Endodermal cell (in vitro differentiated cells): ENCODE measurements at regions not wholly inside any gene's neighbourhood (a gene's known extent, or its start where the extent isn't known, plus 50 kb on each side); places are given as distances from the start of the nearest gene placed in this dataset.

Experiments
- DNase-seq: peaks from one replicate; pipeline ENCODE4 v3.0.0-alpha.2; 2017
- H3K27ac ChIP-seq: 2 replicates; pipeline ENCODE4 v1.5.1; 2013; ENCODE audit warnings: mild to moderate bottlenecking, low read depth, low read length, moderate library complexity
- H3K27me3 ChIP-seq: 2 replicates; pipeline ENCODE4 v1.6.1; 2013; ENCODE audit warnings: mild to moderate bottlenecking, low read length, moderate library complexity; ENCODE audit not compliant: insufficient read depth, control insufficient read depth, poor library complexity, severe bottlenecking
- H3K36me3 ChIP-seq: 2 replicates; pipeline ENCODE4 v1.7.0; 2013; ENCODE audit warnings: mild to moderate bottlenecking, low read length, moderate library complexity; ENCODE audit not compliant: control insufficient read depth, insufficient read depth
- H3K4me1 ChIP-seq: one replicate; pipeline ENCODE4 v1.7.0; 2013; ENCODE audit warnings: low read length; ENCODE audit not compliant: control insufficient read depth, insufficient read depth
- H3K4me3 ChIP-seq: 2 replicates; pipeline ENCODE4 v1.5.1; 2013; ENCODE audit warnings: mild to moderate bottlenecking, low read length, moderate library complexity
- H3K9ac ChIP-seq: 2 replicates; pipeline ENCODE4 v1.6.1; 2013; ENCODE audit warnings: mild to moderate bottlenecking, low read length, moderate library complexity; ENCODE audit not compliant: poor library complexity, severe bottlenecking; ENCODE audit errors: extremely low read depth
- H3K9me3 ChIP-seq: 2 replicates; pipeline ENCODE4 v1.6.1; 2013; ENCODE audit warnings: mild to moderate bottlenecking, low read length, moderate library complexity; ENCODE audit not compliant: control insufficient read depth
- H3K27ac Mint-ChIP-seq: 2 replicates; pipeline ENCODE4 v1.8.0; 2020; ENCODE audit warnings: mixed read lengths
- H3K27me3 Mint-ChIP-seq: 2 replicates; pipeline ENCODE4 v1.8.0; 2021; ENCODE audit warnings: mild to moderate bottlenecking, mixed read lengths; ENCODE audit not compliant: insufficient read depth
- H3K36me3 Mint-ChIP-seq: 2 replicates; pipeline ENCODE4 v1.8.0; 2020; ENCODE audit warnings: low read depth, mixed read lengths
- H3K4me1 Mint-ChIP-seq: 2 replicates; pipeline ENCODE4 v1.8.0; 2020; ENCODE audit warnings: mixed read lengths
- H3K4me3 Mint-ChIP-seq: 2 replicates; pipeline ENCODE4 v1.8.0; 2020; ENCODE audit warnings: mild to moderate bottlenecking, moderate library complexity, mixed read lengths
- H3K9me3 Mint-ChIP-seq: 2 replicates; pipeline ENCODE4 v1.8.0; 2020; ENCODE audit warnings: mild to moderate bottlenecking, mixed read lengths
- WGBS, 2 experiments: methylation state at CpG; one replicate each; pipeline versions ENCODE4 v1.1.5 to v1.1.7; 2013; ENCODE audit warnings: missing lambda C conversion rate in 2 of 2, mixed read lengths in 1 of 2; ENCODE audit not compliant: insufficient coverage in 1 of 2, insufficient read length in 1 of 2; 5-methylcytosine and 5-hydroxymethylcytosine counted together
- TF ChIP-seq, protein P1 (sequence below): fragments of 200-600 bp; sonication (generic); conservative IDR thresholded peaks from 2 replicates; pipeline ENCODE4 v1.5.0; 2021; ENCODE audit warnings: antibody characterized with exemption, mild to moderate bottlenecking

GRCh38 chr3:95456835-95457234, 1357.6 kb upstream of the EPHA6 start:
- no peaks in the 10 kb centered on the region for H3K9me3 Mint-ChIP-seq

GRCh38 chr3:95459706-95460105, 1354.7 kb upstream of the EPHA6 start:
- TF ChIP-seq, protein P1, sequence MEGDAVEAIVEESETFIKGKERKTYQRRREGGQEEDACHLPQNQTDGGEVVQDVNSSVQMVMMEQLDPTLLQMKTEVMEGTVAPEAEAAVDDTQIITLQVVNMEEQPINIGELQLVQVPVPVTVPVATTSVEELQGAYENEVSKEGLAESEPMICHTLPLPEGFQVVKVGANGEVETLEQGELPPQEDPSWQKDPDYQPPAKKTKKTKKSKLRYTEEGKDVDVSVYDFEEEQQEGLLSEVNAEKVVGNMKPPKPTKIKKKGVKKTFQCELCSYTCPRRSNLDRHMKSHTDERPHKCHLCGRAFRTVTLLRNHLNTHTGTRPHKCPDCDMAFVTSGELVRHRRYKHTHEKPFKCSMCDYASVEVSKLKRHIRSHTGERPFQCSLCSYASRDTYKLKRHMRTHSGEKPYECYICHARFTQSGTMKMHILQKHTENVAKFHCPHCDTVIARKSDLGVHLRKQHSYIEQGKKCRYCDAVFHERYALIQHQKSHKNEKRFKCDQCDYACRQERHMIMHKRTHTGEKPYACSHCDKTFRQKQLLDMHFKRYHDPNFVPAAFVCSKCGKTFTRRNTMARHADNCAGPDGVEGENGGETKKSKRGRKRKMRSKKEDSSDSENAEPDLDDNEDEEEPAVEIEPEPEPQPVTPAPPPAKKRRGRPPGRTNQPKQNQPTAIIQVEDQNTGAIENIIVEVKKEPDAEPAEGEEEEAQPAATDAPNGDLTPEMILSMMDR = no peak
- no peaks in the 10 kb centered on the region for H3K9me3 Mint-ChIP-seq
- WGBS, 2 experiments = 88 to 90% methylated on average over 2 to 3 of the region's 3 CpGs
- no peaks in the 10 kb centered on the region for H3K27me3 Mint-ChIP-seq
- DNase-seq = no peak
- no peaks in the 10 kb centered on the region for H3K36me3 ChIP-seq
- H3K27me3 ChIP-seq = no peaks in the 10 kb centered on the region
- H3K27ac Mint-ChIP-seq = no peak overlapping the region
- no peaks in the 10 kb centered on the region for H3K36me3 Mint-ChIP-seq
- peaks cover 2% of the 10 kb centered on the region for H3K9me3 ChIP-seq
- H3K4me3 ChIP-seq = no peak overlapping the region
- H3K27ac ChIP-seq = no peak overlapping the region
- no peak overlapping the region for H3K4me3 Mint-ChIP-seq
- H3K9ac ChIP-seq = no peak overlapping the region
- H3K4me1 Mint-ChIP-seq = peaks cover 6% of the 10 kb centered on the region
- peaks cover 4% of the 10 kb centered on the region for H3K4me1 ChIP-seq

More at GRCh38 chr3:95456835-95457234, 1357.6 kb upstream of the EPHA6 start:
- no peaks in the 10 kb centered on the region for H3K27me3 Mint-ChIP-seq
- TF ChIP-seq, protein P1 = no peak
- Histone ChIP-seq H3K4me3 (no peak overlapping the region), H3K4me1 (no peaks in the 10 kb centered on the region), H3K9ac (no peak overlapping the region), H3K27me3 (no peaks in the 10 kb centered on the region), H3K36me3 (no peaks in the 10 kb centered on the region), H3K27ac (no peak overlapping the region), H3K9me3 (no peaks in the 10 kb centered on the region)
- no peak overlapping the region for H3K4me3 Mint-ChIP-seq
- no peak overlapping the region for H3K27ac Mint-ChIP-seq
- no peaks in the 10 kb centered on the region for H3K4me1 Mint-ChIP-seq
- DNase-seq = no peak
- no peaks in the 10 kb centered on the region for H3K36me3 Mint-ChIP-seq

GRCh38 chr3:95460274-95460673, 1354.1 kb upstream of the EPHA6 start:
- H3K4me1 ChIP-seq = peaks cover 4% of the 10 kb centered on the region
- Mint-ChIP-seq H3K4me1 (peaks cover 10% of the 10 kb centered on the region), H3K9me3 (no peaks in the 10 kb centered on the region), H3K27ac (no peak overlapping the region), H3K4me3 (no peak overlapping the region), H3K36me3 (no peaks in the 10 kb centered on the region), H3K27me3 (no peaks in the 10 kb centered on the region)
- H3K9me3 ChIP-seq = peaks cover 6% of the 10 kb centered on the region
- no peak overlapping the region for H3K9ac ChIP-seq
- no peaks in the 10 kb centered on the region for H3K27me3 ChIP-seq
- DNase-seq = no peak
- TF ChIP-seq, protein P1 = no peak
- no peak overlapping the region for H3K4me3 ChIP-seq
- no peaks in the 10 kb centered on the region for H3K36me3 ChIP-seq
- no peak overlapping the region for H3K27ac ChIP-seq
- 86 to 97% methylated on average over 1 to 2 of the region's 2 CpGs for WGBS, 2 experiments
